Cerebellar nuclear complex (tissue), 1 donor: ENCODE measurements at regions not wholly inside any gene's neighbourhood (a gene's known extent, or its start where the extent isn't known, plus 50 kb on each side); places are given as distances from the start of the nearest gene placed in this dataset.
"Not testable (repeated sequence)": the region's sequence is repeated elsewhere in the genome, so short reads cannot be mapped to it uniquely, and the experiment has no call there.

ENCODE experiments used
- DNase-seq, 2 experiments: peaks; one replicate each; lab custom pipeline; 2025; lab: John Stamatoyannopoulos, UW

- no peak for DNase-seq
Measured at GRCh38 chr3:160098261-160098908, 109.8 kb downstream of the IL12A start.

DNA sequence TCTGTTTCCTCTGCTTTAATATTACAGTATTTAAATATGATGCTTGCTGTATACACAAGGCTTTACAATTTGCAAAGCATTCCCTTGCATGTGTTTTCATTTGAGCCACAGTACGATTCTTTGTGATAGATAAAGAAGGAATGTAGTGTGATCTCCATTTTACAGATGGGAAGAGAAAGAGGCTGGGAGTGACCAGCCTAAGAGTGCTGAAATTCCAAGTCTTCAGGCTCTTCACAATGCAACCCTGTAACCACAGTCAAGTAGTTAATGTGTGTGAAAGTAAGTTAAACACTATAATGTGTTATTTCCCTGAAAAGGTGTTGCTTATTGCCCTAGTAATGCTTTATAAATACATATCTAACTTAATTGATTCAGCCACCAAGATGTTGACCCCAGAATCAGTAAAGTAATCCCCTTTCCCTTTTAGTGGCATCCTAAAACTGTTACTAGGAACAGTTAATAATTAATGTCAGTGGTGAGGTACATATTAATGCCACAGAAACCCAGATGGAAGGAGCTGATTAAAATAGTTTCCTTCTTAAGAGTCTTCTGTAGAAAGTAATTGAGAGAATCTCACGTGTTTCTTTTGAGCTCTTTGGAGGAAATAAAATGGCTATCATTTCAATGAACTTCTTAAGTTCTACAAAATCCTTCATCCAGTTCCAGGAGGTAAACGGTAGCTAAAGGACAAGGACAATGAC, 110.4 kb downstream of the IL12A start:
- no peak for DNase-seq

DNA sequence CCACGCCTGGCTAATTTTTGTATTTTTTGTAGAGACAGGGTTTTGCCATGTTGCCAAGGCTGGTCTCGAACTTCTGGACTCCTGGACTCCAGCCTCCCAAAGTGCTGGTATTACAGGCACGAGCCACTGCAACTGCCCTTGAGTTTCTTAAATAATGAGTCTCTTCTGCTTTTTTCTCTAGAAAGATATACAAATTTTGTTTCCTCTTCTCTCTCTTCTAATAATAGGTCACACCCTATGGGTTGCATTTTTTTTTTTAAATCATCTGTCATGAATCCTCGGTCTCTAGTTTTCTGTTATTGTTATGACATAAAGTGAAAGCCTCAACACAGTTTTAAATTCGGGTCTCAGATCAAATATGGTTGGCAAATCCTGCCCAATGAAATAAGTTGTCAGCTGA, 111.2 kb downstream of the IL12A start:
- DNase-seq, result no peak

DNA sequence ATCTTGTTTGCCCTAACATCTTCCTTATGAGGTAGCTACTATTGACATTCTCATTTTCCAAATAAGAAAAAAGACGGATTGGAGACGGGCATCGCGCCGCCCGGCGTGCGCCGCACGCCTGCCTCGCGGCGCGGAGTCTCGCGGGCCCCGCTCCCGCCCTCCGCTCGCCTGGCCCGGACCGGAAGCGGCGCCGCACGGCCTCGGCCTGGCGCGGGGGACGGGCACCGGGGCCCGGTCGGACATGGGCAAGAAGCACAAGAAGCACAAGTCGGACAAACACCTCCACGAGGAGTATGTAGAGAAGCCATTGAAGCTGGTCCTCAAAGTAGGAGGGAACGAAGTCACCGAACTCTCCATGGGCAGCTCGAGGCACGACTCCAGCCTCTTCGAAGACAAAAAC, 112.0 kb downstream of the IL12A start:
- no peak for DNase-seq

GRCh38 chr3:160102001-160102400, 113.4 kb downstream of the IL12A start:
- not testable (repeated sequence) for DNase-seq

- peak; percentile 57 to 75 for DNase-seq
Measured at GRCh38 chr3:160103397-160103796, 114.8 kb downstream of the IL12A start.

DNA sequence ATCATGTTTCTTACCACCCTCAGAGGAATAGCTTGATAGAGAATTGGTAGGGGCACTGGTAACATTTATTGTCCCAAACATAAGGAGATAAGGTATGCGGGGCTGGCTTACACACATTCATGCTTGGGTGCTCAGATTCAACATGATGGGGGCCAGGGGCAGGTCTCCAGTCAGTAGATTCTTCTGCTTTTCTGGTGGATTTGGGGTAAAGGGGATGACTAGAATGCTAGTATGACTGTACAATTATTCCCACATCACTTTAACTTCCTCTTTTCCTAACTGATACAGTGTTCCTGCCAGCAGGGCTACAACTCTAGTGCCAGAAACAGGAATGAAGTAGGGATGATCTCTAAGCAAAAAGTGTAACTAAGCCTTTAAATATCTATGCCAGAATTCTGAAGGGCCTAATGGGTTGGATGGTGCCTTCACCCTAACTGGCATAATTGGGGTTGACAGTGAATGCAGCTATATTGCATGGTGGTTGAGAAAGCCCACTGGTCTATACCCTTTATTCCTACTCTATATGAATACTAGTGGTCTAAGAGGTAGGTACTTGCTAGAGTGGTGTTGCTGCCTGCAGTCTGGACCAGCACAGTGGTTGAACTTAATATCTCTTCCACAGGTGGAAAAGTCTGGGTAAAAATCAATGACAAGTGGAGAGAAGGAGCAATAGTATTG, 117.4 kb downstream of the IL12A start:
- no peak for DNase-seq

DNA sequence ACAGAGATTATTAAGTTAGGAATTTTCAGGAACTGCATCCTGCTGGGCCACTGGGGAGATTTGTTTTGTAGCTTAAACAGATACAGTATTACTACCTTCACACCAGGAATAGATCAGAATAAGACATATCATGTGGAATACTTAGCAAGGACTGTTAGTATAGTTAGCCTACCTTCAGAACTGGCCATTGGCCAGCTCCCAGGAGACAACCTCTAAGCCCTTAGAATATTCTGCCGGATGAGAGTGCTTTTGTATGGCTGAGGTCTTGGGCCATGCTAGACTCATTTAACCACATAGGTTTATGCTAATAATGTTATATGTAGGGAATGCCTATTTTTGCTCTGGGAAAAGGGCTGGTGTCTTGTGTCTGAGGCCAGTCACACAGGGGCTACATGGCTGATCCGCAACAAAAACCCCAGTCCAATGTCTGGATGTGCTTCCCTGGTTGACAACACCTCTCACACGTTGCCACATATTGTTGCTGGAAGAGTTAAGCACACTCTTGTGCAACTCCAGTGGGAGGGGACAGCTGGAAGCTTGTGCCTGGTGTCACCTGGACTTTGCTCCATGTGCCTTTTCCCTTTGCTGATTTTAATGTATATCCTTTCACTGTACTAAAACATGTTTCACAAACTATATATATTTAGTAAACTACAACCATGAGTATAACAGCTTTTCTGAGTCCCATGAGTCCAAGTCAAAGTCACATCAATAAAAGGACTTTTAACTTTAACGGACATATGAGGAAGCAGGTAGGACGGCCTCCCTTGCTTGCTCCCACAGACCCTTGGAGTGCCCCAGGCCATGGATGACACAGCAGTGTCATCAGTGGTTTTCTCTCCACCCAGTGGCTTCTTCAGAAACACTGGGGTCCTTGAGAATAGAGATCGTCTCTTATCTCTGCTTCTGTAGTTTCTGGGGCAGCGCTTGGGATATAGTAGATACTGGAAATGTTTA, 118.0 kb upstream of the C3orf80 start:
- DNase-seq, result no peak

GRCh38 chr3:160108362-160108761, 116.9 kb upstream of the C3orf80 start:
- no peak for DNase-seq

DNA sequence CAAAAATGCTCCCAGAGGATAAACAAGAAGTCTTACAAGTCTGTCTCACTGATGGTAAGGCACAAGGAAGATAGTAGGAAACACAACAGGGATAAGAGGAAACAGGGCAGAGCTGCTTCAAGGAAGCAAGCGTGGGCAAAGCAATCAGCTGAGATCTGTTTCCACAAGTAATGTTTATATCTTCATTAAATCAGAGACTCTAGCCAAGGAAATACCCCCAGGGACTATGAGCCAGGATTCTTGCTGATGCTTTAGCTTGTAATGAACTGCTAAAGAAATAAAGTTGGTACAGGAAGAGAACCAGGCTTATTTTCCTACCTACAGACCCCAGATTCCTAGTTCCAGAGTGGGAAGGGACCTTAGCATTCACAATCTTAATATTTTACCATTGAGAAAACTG, 112.7 kb upstream of the C3orf80 start:
- DNase-seq, result no peak

GRCh38 chr3:160112996-160113395, 112.2 kb upstream of the C3orf80 start:
- DNase-seq, result no peak

- DNase-seq, result no peak
Measured at GRCh38 chr3:160114355-160114995, 110.7 kb upstream of the C3orf80 start.

GRCh38 chr3:160115387-160115786, 109.8 kb upstream of the C3orf80 start:
- DNase-seq, result no peak

DNA sequence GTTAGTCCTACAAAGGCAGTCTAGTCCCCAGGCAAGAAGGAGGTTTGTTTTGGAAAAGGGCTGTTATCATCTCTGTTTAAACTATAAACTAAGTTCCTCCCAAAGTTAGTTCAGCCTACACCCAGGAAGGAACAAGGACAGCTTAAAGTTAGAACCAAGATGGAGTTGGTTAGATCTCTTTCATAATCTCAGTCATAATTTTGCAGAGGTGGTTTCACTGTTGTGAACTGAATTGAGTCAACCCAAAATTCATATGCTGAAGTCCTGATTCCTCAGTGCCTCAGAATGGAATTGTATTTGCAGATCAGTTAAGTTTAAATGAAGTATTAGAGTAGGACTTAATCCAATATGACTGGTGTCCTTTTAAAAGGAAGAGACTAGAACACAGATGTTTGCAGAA, 101.0 kb upstream of the C3orf80 start:
- no peak for DNase-seq

- DNase-seq, result no peak
Measured at GRCh38 chr3:160125258-160125657, 100.0 kb upstream of the C3orf80 start.

DNA sequence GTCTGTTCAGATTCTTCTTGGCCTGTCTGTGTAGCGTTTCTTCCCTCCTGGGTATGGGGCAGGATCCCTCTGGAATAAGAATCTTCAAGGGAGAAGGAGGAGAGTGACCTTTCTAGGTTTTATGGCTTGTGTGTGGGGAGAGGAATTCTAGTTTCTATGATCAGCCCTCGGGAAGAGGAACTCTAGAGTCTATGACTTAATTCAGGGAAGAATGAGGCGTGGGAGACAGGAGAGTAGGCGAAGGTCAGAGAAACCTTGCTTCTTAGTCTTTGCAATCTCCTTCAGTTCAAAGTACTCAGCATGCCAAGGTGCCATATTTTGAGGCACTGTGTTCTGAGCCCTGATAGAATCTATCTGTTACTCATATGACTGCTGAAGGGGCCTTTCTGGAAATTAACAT, 99.2 kb upstream of the C3orf80 start:
- DNase-seq, result no peak

DNA sequence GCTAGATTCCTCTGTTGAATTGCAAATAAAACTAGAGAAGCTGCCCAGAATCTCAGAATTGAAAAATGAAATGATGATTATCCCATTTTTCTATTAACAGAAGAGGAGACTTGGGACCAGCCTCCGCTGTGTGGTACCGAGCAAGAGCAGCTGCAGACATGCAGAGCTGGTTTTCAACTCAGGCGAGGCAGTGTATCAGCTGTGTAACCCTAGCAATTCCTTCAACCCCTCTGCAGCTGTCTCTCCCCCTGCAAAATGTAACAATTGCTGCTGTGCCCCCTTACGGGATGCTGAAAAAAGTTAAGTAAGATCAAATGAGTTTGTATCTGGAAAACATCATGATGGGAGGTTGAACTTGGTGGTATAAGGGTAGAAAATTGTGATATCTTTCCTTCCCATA, 98.5 kb upstream of the C3orf80 start:
- no peak for DNase-seq

GRCh38 chr3:160127308-160127707, 97.9 kb upstream of the C3orf80 start:
- no peak for DNase-seq

- no peak for DNase-seq
Measured at GRCh38 chr3:160128056-160128455, 97.2 kb upstream of the C3orf80 start.

- no peak for DNase-seq
Measured at GRCh38 chr3:160129459-160130061, 95.7 kb upstream of the C3orf80 start.

DNA sequence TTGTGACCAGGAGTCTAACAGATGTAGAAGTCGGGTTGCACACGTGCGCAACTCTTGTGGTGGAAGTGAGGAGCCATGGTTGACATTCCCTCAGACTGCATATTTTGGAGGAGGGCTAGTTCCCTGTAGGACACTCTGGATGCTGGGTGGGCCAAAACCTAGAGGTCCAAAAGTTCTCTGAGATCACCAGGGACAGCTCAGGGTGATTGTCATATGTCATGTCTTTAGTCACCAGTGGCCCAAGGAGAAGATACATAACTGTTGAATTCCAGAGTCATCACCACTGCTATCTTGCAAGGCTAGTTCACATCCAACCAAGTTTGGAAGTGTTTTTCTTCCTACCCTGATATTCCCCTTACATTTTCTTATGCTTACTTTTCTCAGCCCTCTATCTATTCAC, 95.2 kb upstream of the C3orf80 start:
- DNase-seq, result no peak
